CD4-positive, alpha-beta T cell treated with Interleukin-1 beta for 1 hour (primary cell): ENCODE measurements at regions not wholly inside any gene's neighbourhood (a gene's known extent, or its start where the extent isn't known, plus 50 kb on each side); places are given as distances from the start of the nearest gene placed in this dataset.
"Not testable (repeated sequence)": the region's sequence is repeated elsewhere in the genome, so short reads cannot be mapped to it uniquely, and the experiment has no call there.

Source experiments
- DNase-seq, 2 donors: peaks; one replicate each; pipeline ENCODE4 v3.0.0-alpha.2; 2020 to 2022

DNA sequence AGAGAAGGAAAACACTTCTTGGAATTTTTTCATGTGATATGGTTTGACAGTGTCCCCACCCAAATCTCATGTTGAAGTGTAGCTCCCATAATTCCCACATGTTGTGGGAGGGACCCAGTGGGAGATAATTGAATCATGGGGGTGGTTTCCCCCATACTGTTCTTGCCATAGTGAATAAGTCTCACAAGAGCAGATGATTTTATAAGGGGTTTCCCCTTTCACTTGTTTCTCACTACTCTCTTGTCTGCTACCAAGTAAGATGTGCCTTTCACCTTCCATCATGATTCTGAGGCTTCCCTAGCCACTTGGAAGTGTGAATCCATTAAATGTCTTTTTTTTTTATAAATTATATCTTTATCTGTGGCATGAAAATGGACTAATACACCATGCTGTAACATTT is 250.7 kb downstream of the LPIN1 start:
- DNase-seq: no peak

DNA sequence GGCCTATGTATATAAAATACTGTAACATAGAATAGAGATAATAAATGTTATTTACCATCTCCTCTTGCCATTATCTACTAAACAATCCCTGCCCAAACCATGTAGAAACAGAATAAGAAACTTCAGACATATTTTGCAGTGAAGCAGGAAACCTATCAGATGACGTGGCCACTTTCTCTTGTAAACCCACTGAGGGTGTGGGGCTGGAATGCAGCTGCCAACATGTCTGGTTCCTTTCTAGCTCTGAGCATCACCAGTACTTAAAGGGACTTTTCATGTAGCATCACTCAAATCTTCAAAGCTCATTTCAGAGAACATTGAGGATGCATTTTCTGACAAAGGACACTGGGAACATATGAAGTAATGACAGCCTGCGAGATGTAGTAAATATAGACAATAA is 251.8 kb downstream of the LPIN1 start:
- DNase-seq: no peak

DNA sequence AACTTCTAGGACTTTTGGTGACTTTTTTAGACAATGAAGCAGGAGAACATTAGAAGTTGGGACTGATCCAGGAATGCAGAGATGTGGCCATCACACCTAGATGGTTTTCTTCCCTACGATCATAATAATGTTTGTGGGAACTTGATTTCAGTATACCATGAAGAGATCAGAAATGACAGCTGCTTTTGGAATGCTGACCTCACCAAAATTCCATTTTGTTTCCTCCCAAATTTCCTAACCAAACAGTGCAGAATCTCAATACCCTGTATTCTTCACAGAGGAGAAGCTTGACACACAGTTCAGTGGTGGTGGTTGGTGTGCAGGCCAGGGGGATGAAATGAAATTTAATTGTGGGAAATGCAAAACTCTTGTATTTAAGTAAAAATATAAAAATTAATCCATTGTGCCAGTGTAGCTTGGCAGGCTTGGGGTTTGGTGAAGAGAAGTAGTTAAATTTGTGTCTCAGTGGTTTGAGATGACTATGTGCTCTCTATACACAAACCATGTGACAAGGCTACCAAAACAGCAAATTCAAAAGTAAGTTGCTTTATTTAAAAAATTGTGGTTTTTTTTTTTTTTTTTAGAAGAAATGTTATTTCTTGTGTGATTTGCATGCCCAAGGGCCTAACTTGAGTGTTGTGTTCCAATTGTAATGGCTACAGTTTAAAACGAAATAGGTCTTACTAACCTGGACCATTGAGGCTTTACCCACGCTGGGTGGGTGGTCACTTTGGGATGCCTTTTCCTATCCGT is 252.4 kb downstream of the LPIN1 start:
- DNase-seq: no peak

DNA sequence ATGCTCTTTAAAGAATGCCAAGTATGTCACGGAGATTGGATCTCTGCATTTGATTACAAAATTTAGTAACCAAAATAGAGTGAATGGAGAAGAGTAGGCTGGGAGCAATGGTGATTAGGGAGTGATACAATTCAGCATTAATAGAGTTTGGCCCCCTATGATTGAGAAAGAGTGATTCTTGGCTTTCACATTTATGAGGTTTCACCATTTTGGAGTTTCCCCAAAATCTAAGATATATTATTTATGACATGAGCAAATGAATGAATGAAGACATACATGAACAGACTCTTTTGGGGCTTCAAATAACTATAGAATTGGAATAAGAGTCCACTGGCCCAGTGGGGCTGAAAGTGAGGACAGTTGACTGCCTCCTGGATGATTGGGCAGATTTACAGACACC is 255.2 kb downstream of the LPIN1 start:
- no peak for DNase-seq

DNA sequence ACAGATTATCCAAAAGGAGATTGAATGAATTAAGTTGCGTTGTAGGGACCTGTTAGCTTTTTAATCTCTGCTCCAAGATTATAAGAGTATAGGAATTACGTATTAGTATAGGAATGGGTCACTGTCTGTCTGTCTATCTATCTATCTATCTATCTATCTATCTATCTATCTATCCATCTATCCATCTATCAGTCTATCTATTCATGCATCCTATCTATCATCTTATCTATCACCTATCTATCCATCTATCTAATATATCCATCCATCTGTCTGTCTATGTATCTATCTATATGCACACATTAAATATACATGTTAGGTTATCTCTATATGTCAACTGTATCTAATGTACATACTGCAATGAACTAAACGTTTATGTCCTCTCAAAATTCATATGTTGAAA is 255.8 kb downstream of the LPIN1 start:
- DNase-seq: no peak

DNA sequence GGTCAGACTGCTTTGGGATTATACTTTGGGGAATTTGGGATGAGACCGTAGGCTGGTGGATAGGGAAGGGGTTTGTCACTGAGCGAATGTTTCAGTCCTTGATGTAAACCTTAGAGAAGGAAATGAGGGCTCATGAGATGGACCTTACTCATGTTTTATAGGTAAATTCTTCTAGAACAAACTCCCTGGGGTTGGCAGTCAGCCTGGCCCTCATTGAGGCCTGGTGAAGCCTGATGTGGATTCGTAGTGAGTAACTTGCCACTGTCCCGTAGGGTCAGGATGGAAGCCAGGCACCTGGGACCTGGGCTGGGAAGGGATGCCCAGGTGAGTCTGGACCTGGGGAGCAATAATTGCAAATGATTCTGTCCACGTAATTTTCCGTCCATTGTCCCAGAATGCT is 258.3 kb downstream of the LPIN1 start:
- DNase-seq: no peak

DNA sequence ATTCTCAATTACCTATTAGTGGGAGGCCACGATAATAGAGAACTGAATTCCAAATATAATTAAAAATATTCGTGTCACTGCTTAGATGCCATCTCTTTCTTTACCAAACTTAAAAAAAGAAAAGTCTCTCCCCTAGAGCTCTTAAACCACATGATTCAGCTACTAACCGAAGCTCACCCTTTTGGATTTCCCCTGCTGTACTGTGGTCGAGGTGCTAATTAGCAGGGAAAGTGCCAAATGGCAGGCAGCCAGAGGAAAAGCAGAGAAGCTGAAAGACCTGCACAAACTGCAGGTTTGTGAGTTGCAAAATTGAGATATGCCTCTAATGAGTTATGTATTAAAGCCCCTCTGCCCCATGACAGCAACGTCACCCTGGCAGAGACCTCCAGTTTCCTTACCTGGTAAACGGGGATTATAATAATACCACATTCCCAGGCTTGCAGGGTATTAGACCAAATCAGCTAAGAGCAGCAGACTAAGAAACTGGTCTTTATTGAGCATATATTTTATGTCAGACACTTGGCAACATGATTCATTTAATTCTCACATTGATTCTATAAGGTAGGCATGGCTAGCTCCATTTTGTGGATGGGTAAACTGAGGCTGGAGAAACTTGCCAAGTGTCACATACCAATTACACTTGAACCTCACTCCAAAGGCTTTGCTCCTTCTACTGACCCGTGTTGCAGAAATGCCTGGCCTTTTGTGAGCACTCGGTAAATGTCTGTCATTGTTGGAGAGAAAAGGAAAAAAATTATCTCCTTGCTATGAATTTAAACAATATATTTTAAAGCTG is 259.7 kb downstream of the LPIN1 start:
- peak; percentile 60 to 75 for DNase-seq

DNA sequence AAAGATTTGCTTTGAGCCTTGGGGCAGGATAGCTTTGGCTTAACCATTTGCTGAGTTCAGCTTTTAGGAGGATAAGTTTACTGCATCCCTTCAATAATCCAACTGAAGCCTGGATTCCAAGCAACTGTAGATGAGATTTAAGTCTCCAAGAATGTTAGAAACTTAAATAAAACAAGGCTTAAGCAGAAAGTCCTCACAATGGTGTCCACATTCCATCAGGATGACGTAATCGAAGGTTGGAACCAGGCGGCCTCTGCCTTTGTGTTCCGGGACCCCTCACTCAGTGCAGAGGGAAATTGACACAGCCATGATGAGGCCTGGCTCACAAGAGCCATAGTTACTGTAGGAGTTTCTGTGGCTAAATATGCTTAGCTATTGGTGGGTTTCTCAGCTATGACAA is 260.4 kb downstream of the LPIN1 start:
- no peak for DNase-seq

DNA sequence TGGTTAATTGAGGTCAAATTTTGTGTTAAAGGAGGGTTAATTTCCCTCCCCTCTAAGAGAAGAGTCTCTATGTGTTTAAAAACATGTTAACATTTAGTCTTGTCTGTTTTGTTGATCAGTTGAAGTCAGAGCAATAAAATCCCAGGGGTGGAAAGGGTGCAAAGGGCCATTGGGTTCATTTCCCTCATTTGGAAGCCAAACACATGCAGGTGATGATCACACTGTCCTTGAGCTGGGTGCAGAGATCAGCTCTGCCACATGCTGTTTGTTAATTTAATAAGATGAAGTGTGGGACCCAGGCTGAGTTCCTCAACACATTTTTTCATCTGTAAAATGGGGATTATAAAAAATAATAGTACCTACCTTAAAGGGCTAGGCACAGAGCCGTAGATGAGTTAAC is 260.9 kb downstream of the LPIN1 start:
- DNase-seq: no peak

DNA sequence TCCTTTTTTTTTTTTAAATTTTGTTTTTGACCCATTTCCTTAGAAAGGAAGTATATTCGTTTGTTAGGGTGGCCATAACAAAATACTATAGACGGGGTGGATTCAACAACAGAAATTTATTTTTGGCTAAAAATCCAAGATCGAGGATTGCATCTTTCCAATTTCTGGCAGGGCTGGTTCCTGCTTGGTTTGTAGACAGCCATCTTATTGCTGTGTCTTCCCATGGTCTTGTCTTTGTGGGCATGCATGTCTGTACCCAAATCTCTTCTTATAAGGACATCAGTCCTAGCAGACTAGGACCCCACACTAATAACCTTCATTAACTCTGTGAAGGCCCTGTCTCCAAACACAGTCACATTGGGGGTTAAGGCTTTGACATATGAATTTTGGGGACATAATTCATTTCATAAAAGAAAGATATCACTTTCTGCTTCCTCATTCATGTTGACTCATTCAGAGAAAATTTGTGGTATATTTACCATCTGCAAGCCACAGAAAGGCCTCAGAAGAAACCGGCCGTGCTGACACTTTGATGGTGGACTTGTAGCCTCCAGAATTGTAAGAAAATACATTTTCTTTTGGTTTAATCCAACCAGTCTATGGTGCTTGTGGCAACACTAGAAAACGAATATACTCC is 262.1 kb downstream of the LPIN1 start:
- DNase-seq: no peak

DNA sequence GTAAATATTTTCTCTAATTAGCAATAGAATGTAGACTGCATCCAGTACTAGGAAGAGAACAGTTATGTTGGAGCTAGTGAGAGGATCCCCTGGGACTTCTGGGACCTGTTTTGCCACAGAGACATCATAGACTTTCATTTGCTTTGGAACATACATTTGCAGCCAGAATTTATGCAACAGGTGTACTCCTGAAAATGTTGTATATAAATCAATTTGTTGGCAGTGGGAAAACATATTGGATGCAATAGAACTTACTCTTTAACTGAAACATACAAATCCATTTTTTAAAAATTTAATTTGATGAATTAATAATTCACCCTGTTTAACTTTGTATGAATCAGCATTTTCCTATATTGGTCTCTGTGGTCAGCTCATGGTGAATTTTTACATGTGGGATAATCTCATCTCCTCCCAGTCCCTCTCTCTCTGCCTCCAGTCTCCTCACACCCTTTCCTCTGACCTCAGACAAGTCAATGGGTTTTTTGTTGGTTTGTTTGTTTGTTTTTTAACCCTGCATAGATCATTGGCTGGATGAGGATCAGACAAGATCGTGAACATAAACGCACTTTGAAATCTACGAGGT is 263.0 kb downstream of the LPIN1 start:
- DNase-seq: no peak

DNA sequence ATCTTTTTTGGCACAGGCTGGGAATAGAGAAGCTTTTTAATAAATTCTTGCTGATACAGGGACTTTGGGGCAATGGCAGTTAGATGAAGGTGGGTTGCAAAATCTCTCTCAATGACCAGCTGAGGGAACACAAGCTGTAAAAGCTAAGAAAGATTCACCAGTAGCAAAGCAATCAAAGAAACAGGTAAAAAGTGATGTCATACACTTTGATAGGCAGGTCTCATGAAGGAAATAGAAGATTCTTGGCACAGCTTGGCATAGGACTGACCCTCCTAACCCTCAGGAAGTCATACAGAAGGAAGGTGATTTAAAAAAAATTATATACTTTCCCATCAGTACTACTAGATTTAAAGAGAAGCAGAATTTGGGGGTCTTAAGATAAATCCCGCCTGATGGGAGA is 263.6 kb downstream of the LPIN1 start:
- DNase-seq: no peak

DNA sequence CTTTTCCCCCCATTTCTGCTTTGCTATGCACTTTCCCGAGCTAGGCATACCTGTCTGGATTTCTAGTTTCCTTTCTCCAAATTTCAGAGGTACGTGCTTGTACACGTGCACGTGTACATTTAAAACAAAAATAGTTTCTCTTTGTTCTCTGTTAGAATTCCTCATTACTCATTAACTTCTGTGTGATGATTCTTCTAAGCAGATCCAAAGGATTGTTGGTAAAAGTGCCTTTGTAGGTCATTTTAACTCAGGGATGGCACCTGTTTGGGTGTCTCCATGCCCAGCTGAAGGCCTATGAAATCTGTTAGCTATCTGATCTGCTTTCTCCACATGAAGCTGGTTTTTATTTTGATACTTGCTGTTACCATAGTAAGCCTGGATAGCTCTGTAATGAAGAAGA is 264.3 kb downstream of the LPIN1 start:
- DNase-seq: no peak

DNA sequence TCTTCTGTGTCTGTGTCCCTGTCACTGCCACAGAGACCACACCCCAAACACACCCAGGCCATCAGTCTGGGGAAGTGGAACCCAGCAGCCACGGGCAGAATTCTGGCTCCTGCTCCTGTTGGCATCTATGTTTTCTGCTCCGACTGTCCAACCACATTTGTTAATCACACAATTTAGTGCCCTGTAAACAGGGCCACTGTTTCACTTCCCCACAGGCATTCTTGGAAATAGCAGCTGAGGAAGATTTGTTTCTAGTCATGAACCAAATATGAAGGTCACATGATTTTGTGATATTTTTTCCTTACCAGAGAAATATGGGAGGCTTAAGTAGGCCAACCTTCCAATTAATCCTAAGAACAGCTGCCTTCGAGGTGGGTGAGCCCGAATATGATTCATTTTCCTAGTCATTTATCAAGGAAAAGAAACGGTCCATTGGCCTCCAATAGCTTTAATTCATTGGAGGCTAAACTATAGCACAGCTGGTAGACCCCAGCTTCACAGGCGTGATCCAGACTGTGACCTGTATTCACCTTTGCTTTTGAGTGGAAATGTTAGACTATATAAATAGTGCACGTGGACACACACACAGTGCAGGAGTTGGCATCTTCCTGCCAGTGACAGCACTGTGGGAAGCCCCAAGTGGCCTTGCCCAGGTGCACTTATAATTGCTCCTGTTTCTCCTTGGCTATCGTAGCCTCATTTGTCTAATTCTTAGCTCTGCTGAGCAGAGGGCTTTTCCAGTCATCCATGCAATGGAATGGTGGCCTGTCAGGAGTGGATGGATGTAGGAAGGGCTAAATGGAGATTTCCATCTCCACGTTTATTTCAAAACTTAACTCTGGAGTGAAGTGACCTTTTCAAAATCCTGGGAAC is 267.9 kb downstream of the LPIN1 start:
- peak in 1 of 2 donors; percentile 32 for DNase-seq

DNA sequence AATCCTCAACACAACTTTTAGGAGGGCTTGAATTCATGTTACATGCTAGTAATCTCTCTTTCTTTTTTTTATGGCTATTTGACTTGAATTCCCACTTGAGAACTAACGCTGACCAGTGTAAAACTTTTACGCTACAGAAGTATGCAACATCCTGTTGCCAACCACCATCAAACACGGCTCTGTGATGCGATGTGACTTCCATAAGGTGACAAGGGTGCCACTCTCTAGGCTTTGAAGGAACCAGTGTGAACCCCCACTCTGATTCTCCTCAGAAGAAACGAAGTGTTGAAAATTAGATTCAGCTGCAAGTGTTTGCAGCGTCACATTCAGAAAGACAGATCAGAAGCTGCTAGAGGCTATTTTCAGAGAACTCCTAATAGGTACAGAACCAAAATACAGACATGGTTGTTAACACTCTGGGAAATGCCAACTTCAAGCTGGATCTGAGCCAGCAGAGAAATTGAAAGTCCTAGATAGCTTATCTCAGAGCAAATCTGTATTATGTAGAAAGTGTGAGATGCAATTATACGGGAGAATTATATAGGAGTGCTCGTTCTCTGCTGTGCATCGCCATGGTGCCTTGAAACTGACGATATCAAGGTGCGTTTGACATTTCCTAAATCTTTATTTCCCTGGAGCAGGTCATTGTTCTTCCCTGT is 271.2 kb downstream of the LPIN1 start:
- DNase-seq: no peak

DNA sequence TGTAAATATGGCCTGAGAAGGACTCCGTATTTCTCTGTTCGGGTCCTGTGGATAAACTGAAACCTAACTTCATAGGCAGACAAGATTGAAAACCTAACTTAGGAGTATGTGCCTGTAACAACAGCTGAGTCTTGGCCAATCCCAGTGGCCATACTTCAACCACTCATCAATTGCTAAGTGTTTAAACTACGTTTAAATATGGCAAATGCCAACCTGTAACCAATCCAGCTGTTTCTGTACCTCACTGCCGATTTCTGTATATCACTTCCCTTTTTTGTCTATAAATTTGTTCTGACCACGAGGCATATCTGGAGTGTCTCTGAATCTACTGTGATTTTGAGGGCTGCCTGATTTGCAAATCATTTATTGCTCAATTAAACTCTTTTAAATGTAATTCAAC is 272.3 kb downstream of the LPIN1 start:
- not testable (repeated sequence) for DNase-seq

DNA sequence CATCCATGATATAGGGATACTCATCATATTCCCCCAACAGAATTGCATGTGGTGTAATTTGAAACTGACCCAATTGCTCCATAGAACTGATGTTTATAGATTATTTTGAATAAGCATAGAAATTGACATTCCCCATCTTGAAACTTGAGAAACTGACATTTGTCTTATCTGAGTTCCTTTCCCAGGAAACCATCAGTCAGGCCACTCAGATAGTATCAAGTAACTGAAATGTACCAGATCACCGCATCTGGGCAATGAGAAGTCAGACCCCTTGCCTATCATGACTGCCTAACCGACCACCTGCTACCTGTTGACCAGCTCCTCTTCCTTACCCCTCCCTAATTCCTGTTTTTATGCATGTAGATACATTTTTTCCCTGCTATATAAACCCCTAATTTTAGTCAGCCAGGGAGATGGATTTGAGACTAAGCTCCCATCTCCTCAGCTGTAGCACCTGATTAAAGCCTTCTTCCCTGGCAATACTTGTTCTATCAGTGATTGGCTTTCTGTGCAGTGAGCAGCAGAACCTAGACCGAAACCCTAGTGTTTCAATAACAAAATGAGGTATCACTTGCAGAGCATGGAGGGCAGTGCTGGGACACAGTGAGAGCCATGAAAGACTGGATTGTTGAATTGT is 274.5 kb downstream of the LPIN1 start:
- no peak for DNase-seq

DNA sequence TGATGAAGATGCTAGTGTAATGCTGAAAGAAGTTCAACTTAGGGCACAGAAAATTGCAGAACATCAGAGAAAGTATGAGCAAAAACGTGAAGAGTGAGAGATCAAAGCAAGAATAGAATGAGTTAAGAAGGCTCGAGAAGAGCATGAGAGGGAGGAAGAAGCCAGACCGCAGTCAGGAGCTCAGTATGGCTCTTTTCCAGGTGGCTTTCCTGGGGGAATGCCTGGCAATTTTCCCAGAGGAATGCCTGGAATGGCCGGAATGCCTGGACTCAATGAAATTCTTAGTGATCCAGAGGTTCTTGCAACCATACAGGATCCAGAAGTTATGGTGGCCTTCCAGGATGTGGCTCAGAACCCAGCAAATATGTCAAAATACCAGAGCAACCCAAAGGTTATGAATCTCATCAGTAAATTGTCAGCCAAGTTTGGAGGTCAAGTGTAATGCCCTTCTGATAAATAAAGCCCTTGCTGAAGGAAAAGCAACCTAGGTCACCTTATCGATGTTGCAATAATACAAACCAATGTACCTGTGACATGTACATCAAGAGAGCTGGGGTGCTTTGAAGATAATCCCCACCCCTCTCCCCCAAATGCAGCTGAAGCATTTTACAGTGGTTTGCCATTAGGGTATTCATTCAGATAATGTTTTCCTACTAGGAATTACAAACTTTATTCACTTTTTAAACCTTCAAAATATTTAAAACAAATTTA is 277.9 kb downstream of the LPIN1 start:
- not testable (repeated sequence) for DNase-seq

DNA sequence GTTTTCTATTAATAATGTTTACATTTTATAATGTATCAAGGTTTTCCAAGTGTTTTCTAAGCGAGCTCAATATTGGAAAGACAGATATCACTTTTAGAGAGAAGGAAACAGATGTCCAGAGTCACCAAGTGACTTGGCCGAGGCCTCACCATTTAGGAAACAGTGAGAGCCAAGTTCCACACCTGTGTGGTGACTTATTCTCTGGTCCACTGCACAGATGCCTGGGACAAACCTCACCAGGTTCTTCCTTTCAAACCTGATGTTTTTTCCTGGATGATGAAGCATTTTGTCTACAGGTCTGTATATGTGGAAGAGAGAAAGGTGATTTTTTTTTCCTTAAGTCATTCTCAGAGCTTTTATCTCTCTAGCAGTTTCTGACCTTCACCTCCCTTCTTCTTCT is 280.7 kb downstream of the LPIN1 start:
- DNase-seq: no peak

DNA sequence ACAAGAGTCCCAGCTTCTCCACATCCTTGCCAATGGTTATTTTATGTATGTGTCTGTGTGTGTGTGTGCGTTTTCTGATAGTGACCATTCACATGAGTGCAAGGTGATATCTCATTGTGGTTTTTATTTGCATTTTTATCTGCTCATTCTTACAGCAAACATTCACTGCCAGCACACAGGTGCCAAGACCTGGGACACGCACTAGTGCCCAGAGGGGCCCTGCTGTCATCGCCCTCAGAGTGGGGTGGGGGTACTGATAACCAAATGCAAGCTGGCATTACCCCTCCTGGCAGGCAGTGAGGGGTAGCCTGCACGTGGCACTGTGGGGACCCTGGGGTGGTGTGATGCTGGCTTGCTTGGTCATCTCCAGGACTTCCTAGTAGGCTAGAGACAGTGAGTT is 285.4 kb downstream of the LPIN1 start:
- peak in 1 of 2 donors; percentile 10 for DNase-seq

DNA sequence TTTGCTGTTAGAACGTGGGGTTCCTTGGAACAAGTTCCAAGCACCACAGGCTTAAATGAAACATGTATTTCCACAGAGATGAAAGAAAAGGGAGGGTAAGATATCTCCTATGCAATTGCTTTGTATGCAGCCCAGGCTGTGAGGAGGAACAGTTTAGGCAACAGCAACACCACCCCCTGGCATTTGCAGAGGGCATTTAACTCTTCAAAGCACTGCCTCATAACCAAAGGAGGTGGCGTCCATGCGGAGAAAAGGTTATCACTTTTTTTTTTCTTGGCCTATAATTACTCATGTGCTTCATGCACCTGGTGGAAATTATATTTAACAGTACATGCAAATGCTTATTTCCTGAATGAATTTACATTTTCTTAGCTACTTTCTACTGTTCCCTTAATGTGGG is 286.0 kb downstream of the LPIN1 start:
- DNase-seq: peak in 1 of 2 donors; percentile 54
